Vagina (tissue), 2 donors: ENCODE measurements at regions not wholly inside any gene's neighbourhood (a gene's known extent, or its start where the extent isn't known, plus 50 kb on each side); places are given as distances from the start of the nearest gene placed in this dataset.

Experiments
- POLR2A ChIP-seq, 2 donors: fragments of 450-650 bp; IDR thresholded peaks; one replicate each; pipeline ENCODE4 v1.6.1; 2017; ENCODE audit warnings: antibody characterized with exemption in 2 of 2, mild to moderate bottlenecking in 2 of 2, moderate library complexity in 2 of 2
- TF ChIP-seq, protein P1 (sequence below), 3 experiments: fragments of 450-650 bp in 2 of 3; fragments of 200-600 bp in 1 of 3; sonication (generic) in 1 of 3; IDR thresholded peaks; one replicate each; pipeline ENCODE4 v1.5.1; 2017 to 2019; ENCODE audit warnings: antibody characterized with exemption in 3 of 3, mild to moderate bottlenecking in 2 of 3, moderate library complexity in 2 of 3

DNA sequence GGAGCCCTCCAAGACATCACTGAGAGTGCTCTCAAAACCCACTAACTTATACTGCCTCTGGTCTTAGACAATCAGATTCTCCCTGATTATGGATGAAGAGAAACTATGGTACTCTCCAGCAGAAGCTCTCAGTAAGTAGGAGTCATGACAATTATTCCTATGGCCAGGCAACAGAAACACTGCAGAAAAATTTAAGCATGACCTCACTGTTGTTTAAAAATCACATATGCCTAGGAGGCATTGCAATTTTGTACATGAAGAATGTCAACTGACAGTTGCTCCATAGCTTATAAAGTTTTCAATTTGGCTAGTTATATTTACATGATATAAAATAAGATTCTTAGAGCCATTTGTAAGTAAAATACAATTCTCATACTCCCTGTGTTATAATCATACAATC, 105.9 kb upstream of the LSM8 start:
- TF ChIP-seq, protein P1, sequence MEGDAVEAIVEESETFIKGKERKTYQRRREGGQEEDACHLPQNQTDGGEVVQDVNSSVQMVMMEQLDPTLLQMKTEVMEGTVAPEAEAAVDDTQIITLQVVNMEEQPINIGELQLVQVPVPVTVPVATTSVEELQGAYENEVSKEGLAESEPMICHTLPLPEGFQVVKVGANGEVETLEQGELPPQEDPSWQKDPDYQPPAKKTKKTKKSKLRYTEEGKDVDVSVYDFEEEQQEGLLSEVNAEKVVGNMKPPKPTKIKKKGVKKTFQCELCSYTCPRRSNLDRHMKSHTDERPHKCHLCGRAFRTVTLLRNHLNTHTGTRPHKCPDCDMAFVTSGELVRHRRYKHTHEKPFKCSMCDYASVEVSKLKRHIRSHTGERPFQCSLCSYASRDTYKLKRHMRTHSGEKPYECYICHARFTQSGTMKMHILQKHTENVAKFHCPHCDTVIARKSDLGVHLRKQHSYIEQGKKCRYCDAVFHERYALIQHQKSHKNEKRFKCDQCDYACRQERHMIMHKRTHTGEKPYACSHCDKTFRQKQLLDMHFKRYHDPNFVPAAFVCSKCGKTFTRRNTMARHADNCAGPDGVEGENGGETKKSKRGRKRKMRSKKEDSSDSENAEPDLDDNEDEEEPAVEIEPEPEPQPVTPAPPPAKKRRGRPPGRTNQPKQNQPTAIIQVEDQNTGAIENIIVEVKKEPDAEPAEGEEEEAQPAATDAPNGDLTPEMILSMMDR (IDR thresholded peaks at IDR 0.05) = no peak
- no peak for TF ChIP-seq POLR2A (IDR thresholded peaks at IDR 0.05)
